Endothelial cell of umbilical vein (primary cell): ENCODE measurements at regions not wholly inside any gene's neighbourhood (a gene's known extent, or its start where the extent isn't known, plus 50 kb on each side); places are given as distances from the start of the nearest gene placed in this dataset.

Experiments
- BruUV-seq: library from RNA; stranded (reverse); fragments of 400-500 nt; replicated peaks from 2 replicates; lab custom pipeline; 2021; lab: Mats Ljungman, UMichigan
- CTCF ChIA-PET: fragments of 300-600, 350-600 bp; sonication (Branson Sonifier 250); formaldehyde crosslinking; loops from one replicate; lab custom pipeline; 2021; ENCODE audit warnings: antibody characterized with exemption, inconsistent platforms; lab: Charles Lee
- POLR2A ChIA-PET: fragments of 300-600, 350-600 bp; sonication (Branson Sonifier 250); formaldehyde crosslinking; loops from one replicate; lab custom pipeline; 2021; ENCODE audit warnings: antibody characterized with exemption, inconsistent platforms; lab: Charles Lee
- DNase-seq: peaks from one replicate; pipeline ENCODE4 v3.0.0-alpha.2; 2011; ENCODE audit warnings: low read depth, low spot score
- FAIRE-seq: peaks from 2 replicates; lab custom pipeline; 2011; peaks lifted over from hg19 to GRCh38; lab: Jason Lieb, UNC
- H2AFZ ChIP-seq: 2 replicates; pipeline ENCODE4 v1.6.0; 2012; ENCODE audit warnings: low read depth, low read length, control low read depth, inconsistent platforms
- H3K27ac ChIP-seq: 2 replicates; pipeline ENCODE4 v1.5.1; 2011; ENCODE audit warnings: low read depth, mild to moderate bottlenecking, control low read depth, low read length, moderate library complexity; ENCODE audit not compliant: insufficient read depth
- H3K27me3 ChIP-seq, 2 experiments: 2 replicates each; pipeline versions ENCODE4 v1.6.0 to v1.6.1; 2011; ENCODE audit warnings: low read length in 2 of 2, mixed read lengths in 1 of 2; ENCODE audit not compliant: control insufficient read depth in 2 of 2, insufficient read depth in 2 of 2
- H3K36me3 ChIP-seq, 2 experiments: 2 replicates in 1 of 2; 3 replicates in 1 of 2; pipeline ENCODE4 v1.5.1; 2011; ENCODE audit warnings: low read length in 2 of 2, mild to moderate bottlenecking in 1 of 2, moderate library complexity in 1 of 2; ENCODE audit not compliant: control insufficient read depth in 2 of 2, insufficient read depth in 2 of 2; ENCODE audit errors: extremely low read depth in 1 of 2
- H3K4me1 ChIP-seq: 3 replicates; pipeline ENCODE4 v1.5.1; 2011; ENCODE audit warnings: mild to moderate bottlenecking, low read length; ENCODE audit not compliant: control insufficient read depth, insufficient read depth; ENCODE audit errors: extremely low read depth
- H3K4me2 ChIP-seq: 2 replicates; pipeline ENCODE4 v1.6.1; 2011; ENCODE audit warnings: low read length, control low read depth, mixed read lengths; ENCODE audit not compliant: insufficient read depth
- H3K4me3 ChIP-seq, 3 experiments: fragments of 200-600 bp in 1 of 3; sonication (generic), shearing (Covaris generic) in 1 of 3; replicated peaks in 1 of 3; 2 replicates each; pipeline ENCODE4 v1.5.1; 2011 to 2016; ENCODE audit warnings: control low read depth in 3 of 3, low read length in 3 of 3, mild to moderate bottlenecking in 2 of 3, inconsistent platforms in 1 of 3, low read depth in 1 of 3, moderate library complexity in 1 of 3; ENCODE audit not compliant: insufficient read depth in 1 of 3
- H3K79me2 ChIP-seq: 2 replicates; pipeline ENCODE4 v1.6.0; 2012; ENCODE audit warnings: low read length, inconsistent platforms; ENCODE audit not compliant: control insufficient read depth, insufficient read depth
- H3K9ac ChIP-seq: replicated peaks from 2 replicates; pipeline ENCODE3; 2011; ENCODE audit warnings: low read length, control low read depth; ENCODE audit not compliant: insufficient read depth; ENCODE audit errors: extremely low read depth
- H3K9me1 ChIP-seq: replicated peaks from 3 replicates; pipeline ENCODE4 v1.6.0; 2011; ENCODE audit warnings: mild to moderate bottlenecking, low read length; ENCODE audit not compliant: control insufficient read depth, insufficient read depth; ENCODE audit errors: extremely low read depth
- H3K9me3 ChIP-seq: replicated peaks from 2 replicates; pipeline ENCODE4 v1.5.1; 2012; ENCODE audit warnings: low read length, inconsistent platforms; ENCODE audit not compliant: control insufficient read depth, insufficient read depth
- H4K20me1 ChIP-seq: replicated peaks from 2 replicates; pipeline ENCODE3; 2011; ENCODE audit warnings: mild to moderate bottlenecking, low read length; ENCODE audit not compliant: control insufficient read depth, insufficient read depth; ENCODE audit errors: extremely low read depth
- CTCF ChIP-seq, 2 donors: IDR thresholded peaks; 1 replicate in 1 of 2; 2 replicates in 1 of 2; pipeline ENCODE4 v1.5.1; 2011; ENCODE audit warnings: low read length in 2 of 2, mild to moderate bottlenecking in 2 of 2, moderate library complexity in 2 of 2, control low read depth in 1 of 2, inconsistent platforms in 1 of 2, low read depth in 1 of 2; ENCODE audit not compliant: insufficient read depth in 1 of 2; ENCODE audit errors: extremely low read depth in 1 of 2
- EZH2 ChIP-seq: IDR thresholded peaks from 2 replicates; pipeline ENCODE4 v1.6.1; 2012; ENCODE audit warnings: borderline replicate concordance, low read depth, mild to moderate bottlenecking, moderate library complexity, low read length, inconsistent platforms; ENCODE audit not compliant: severe bottlenecking
- FOS ChIP-seq: IDR thresholded peaks from 2 replicates; pipeline ENCODE4 v1.6.1; 2011; ENCODE audit warnings: mild to moderate bottlenecking, low read length, moderate library complexity, borderline replicate concordance; ENCODE audit not compliant: insufficient read depth
- GATA2 ChIP-seq: IDR thresholded peaks from 2 replicates; pipeline ENCODE4 v1.7.0; 2011; ENCODE audit warnings: low read depth, mild to moderate bottlenecking, moderate library complexity, mixed read lengths, low read length; ENCODE audit not compliant: insufficient read length, insufficient read depth
- JUN ChIP-seq: IDR thresholded peaks from 2 replicates; pipeline ENCODE4 v1.6.1; 2011; ENCODE audit warnings: borderline replicate concordance, low read depth; ENCODE audit not compliant: insufficient read length, insufficient read depth
- MAX ChIP-seq: IDR thresholded peaks from 2 replicates; pipeline ENCODE4 v1.6.1; 2011; ENCODE audit not compliant: insufficient read depth, insufficient read length
- MYC ChIP-seq: IDR thresholded peaks from one replicate; pipeline ENCODE4 v1.6.1; 2011; ENCODE audit warnings: mild to moderate bottlenecking, low read depth, low read length
- POLR2A ChIP-seq: IDR thresholded peaks from 2 replicates; pipeline ENCODE4 v1.6.1; 2012; ENCODE audit warnings: low read depth, mild to moderate bottlenecking, control low read depth, low read length
- POLR2AphosphoS5 ChIP-seq: IDR thresholded peaks from 2 replicates; pipeline ENCODE4 v1.6.1; 2012; ENCODE audit warnings: low read depth, mild to moderate bottlenecking, control low read depth, low read length, moderate library complexity; ENCODE audit not compliant: insufficient read depth
- dilution Hi-C: fragments of 300-500 bp; cut with MboI; formaldehyde crosslinking; loops from one replicate; pipeline ENCODE4 v1.15.0; 2019; ENCODE audit warnings: low sequenced_read_pairs; ENCODE audit not compliant: extremely low pct_ligation_motif_present
- intact Hi-C: fragments of 100-400 bp; cut with micrococcal nuclease; formaldehyde crosslinking; loops from one replicate; pipeline ENCODE4 v1.10.0; 2022

DNA sequence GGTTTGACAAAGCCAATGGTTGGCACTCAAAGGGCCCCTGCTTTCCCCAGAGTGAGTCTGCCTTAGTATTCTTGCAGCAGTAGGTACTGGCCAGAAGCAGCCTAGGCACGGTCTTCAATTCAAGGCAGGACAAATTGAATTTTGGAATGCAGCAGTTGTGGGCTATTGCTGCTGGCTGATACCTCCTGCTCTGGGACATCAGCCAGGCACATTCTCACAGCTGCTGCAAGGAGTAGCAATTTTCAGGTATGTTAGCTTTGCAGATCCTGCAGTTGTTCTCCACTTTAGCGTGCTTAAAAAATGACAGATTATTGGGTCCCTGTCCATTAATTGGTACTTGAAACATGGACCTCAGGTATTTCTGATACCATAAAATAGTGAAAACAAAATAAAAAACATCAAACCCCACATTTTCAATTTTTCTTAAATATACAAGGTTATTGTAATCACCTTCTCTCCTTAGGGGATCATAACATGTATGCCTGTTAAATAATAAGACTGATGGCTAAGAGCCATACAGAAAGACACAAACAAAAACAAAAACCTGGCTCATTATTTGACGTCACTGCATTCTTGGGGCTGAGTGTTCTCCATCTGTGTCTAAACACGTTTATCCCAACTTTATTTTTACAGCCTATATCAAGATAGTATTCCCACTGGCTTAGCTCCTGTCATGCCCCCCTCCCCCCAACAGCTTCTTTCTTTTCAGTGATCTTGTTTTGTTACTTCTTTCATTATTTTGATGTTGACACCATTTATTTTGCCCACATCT is 85.1 kb upstream of the CARD18 start:
- no peak overlapping the region for H3K4me3 ChIP-seq
- no peak overlapping the region for H3K9ac ChIP-seq
- H3K9me3 ChIP-seq, result no peaks in the 10 kb centered on the region
- H4K20me1 ChIP-seq, result no peaks in the 10 kb centered on the region
- FAIRE-seq (no peak), DNase-seq (no peak)
- intact Hi-C loops (no loop called here), dilution Hi-C loops (no loop called here)
- no peaks in the 10 kb centered on the region for H3K4me1 ChIP-seq
- no peak overlapping the region for H3K27ac ChIP-seq
- H3K4me2 ChIP-seq, result no peak overlapping the region
- no peaks in the 10 kb centered on the region for H3K9me1 ChIP-seq
- CTCF ChIA-PET, result no interaction called here
- H3K79me2 ChIP-seq, result no peaks in the 10 kb centered on the region
- POLR2A ChIA-PET, result no interaction called here
- H3K36me3 ChIP-seq, result no peaks in the 10 kb centered on the region
- no TSS peak for BruUV-seq
- H2AFZ ChIP-seq, result no peak overlapping the region
- TF ChIP-seq POLR2A (no peak), CTCF (IDR thresholded peaks at IDR 0.05; ENCODE audit: extremely low read depth in 1 of 2, insufficient read depth in 1 of 2, low read depth in 1 of 2, low read length in 2 of 2) (no peak), GATA2 (no peak), EZH2 (no peak), POLR2AphosphoS5 (no peak), JUN (no peak), FOS (no peak), MYC (no peak), MAX (no peak)
- H3K27me3 ChIP-seq, result no peaks in the 10 kb centered on the region
